ENCODE measurements at regions not wholly inside any gene's neighbourhood (a gene's known extent, or its start where the extent isn't known, plus 50 kb on each side); places are given as distances from the start of the nearest gene placed in this dataset.

GRCh38 chr9:16331527-16331926, 538.9 kb downstream of the BNC2 start:
- TF ChIP-seq CTCF (conservative IDR thresholded peaks at IDR 0.05), result no peak
- no peak for TF ChIP-seq ZFX (IDR thresholded peaks at IDR 0.05)
